Thyroid gland (tissue), 4 donors: ENCODE measurements at regions not wholly inside any gene's neighbourhood (a gene's known extent, or its start where the extent isn't known, plus 50 kb on each side); places are given as distances from the start of the nearest gene placed in this dataset.

Source experiments
- DNase-seq, 2 donors: peaks; one replicate each; pipeline ENCODE4 v3.0.0-alpha.2; 2019
- H3K27ac ChIP-seq, 3 donors: fragments of 200-600 bp; sonication (generic); 1 replicate in 2 of 3; 2 replicates in 1 of 3; pipeline ENCODE4 v1.5.1; 2016 to 2019; ENCODE audit warnings: mild to moderate bottlenecking in 1 of 3, moderate library complexity in 1 of 3
- H3K27me3 ChIP-seq: fragments of 200-600 bp; sonication (generic); one replicate; pipeline ENCODE4 v1.5.1; 2019
- H3K36me3 ChIP-seq, 2 donors: fragments of 200-600 bp; sonication (generic); one replicate each; pipeline ENCODE4 v1.5.1; 2016 to 2019
- H3K4me1 ChIP-seq, 2 donors: fragments of 200-600 bp; sonication (generic); one replicate each; pipeline ENCODE4 v1.5.1; 2017 to 2019
- H3K4me3 ChIP-seq, 3 donors: fragments of 200-600 bp; sonication (generic); replicated peaks in 1 of 3; 1 replicate in 2 of 3; 2 replicates in 1 of 3; pipeline ENCODE4 v1.5.1; 2016; ENCODE audit warnings: mild to moderate bottlenecking in 1 of 3
- H3K9me3 ChIP-seq: fragments of 200-600 bp; sonication (generic); one replicate; pipeline ENCODE4 v1.5.1; 2017
- POLR2A ChIP-seq, 2 donors: fragments of 450-650 bp; IDR thresholded peaks; one replicate each; pipeline ENCODE4 v1.6.1; 2017; ENCODE audit warnings: antibody characterized with exemption in 2 of 2, mild to moderate bottlenecking in 2 of 2, moderate library complexity in 1 of 2
- WGBS, 2 donors: methylation state at CpG; one replicate each; pipeline ENCODE4 v1.1.5; 2017; 5-methylcytosine and 5-hydroxymethylcytosine counted together
- intact Hi-C: fragments of 100-400 bp; cut with DNase I; formaldehyde crosslinking; loops from one replicate; pipeline ENCODE4 v1.15.1; 2023
- TF ChIP-seq, protein P1 (sequence below), 6 experiments: fragments of 200-600 bp in 3 of 6; fragments of 450-650 bp in 3 of 6; sonication (generic) in 3 of 6; IDR thresholded peaks; one replicate each; pipeline ENCODE4 v1.5.1; 2016 to 2019; ENCODE audit warnings: antibody characterized with exemption in 6 of 6, mild to moderate bottlenecking in 2 of 6, inconsistent platforms in 1 of 6, moderate library complexity in 1 of 6

DNA sequence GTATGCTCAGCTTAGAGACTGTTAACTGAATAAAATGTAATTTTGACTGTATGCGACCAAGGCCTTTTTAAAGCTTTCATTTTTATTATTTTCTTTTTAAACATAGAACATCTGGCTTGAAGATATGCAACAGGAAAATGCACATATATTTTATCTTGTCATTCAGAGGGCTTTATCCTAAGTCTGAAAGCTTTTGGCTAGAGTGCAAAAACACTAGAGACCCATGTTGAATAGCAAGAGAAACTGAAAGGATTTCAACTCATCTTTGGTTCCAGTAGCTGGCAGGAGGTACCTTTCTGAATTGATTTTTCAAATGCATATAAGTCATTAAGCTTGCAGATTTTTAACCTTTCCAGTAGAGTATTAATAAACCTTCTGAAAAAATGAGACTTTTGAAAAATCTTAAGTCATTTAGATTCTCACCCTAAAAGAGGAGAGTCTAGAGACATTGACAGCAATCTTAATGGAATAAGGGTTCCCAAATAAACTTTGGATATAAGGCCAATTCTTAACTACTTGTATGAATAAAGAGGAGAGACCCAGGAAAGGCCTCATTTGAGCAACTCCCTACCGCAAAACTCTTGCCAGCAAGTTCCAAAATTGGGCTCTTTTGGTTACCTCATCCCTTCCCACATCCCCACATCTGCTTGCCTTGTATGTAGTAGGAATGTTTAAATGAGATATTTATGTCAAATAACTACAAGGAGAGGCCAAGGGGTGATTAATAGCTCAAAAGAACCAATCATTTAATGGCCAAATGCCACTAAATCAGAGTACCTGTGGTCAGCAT lies 454.4 kb downstream of the HTR7 start:
- Histone ChIP-seq H3K4me1 (no peaks in the 10 kb centered on the region), H3K4me3 (no peak overlapping the region), H3K9me3 (no peaks in the 10 kb centered on the region), H3K27ac (no peak overlapping the region), H3K36me3 (no peaks in the 10 kb centered on the region), H3K27me3 (no peaks in the 10 kb centered on the region)
- TF ChIP-seq, protein P1, sequence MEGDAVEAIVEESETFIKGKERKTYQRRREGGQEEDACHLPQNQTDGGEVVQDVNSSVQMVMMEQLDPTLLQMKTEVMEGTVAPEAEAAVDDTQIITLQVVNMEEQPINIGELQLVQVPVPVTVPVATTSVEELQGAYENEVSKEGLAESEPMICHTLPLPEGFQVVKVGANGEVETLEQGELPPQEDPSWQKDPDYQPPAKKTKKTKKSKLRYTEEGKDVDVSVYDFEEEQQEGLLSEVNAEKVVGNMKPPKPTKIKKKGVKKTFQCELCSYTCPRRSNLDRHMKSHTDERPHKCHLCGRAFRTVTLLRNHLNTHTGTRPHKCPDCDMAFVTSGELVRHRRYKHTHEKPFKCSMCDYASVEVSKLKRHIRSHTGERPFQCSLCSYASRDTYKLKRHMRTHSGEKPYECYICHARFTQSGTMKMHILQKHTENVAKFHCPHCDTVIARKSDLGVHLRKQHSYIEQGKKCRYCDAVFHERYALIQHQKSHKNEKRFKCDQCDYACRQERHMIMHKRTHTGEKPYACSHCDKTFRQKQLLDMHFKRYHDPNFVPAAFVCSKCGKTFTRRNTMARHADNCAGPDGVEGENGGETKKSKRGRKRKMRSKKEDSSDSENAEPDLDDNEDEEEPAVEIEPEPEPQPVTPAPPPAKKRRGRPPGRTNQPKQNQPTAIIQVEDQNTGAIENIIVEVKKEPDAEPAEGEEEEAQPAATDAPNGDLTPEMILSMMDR (IDR thresholded peaks at IDR 0.05): no peak
- TF ChIP-seq POLR2A (IDR thresholded peaks at IDR 0.05): no peak
- intact Hi-C loops: no loop called here
- WGBS, 2 donors: 89 to 93% methylated on average over 2 of the region's 2 CpGs
- no peak for DNase-seq

DNA sequence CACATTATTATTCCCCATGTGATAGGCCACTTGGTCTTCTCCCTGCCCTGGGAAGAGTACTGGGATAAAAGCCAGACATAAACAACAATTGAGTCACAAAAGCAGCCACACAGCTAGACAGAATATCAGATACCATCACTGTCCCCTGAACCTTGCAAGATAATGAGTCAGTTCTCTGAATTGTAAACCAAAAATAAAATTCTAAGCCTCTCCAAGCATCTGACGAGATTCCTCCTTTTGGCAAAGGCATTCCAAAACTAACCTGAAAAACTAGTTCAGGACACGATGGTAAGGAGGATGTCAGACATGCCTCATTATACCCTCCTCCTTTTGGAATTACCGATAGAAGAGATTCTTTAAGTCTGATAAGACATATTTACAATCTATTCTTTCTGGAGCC lies 450.7 kb downstream of the HTR7 start:
- H3K4me3 ChIP-seq: no peak overlapping the region
- no peak for TF ChIP-seq POLR2A (IDR thresholded peaks at IDR 0.05)
- TF ChIP-seq, protein P1 (IDR thresholded peaks at IDR 0.05): no peak
- WGBS, 2 donors: 41 to 61% methylated on average over 3 of the region's 3 CpGs
- intact Hi-C loops: no loop called here
- H3K36me3 ChIP-seq: no peaks in the 10 kb centered on the region
- H3K4me1 ChIP-seq: no peaks in the 10 kb centered on the region
- DNase-seq: no peak
- no peaks in the 10 kb centered on the region for H3K27me3 ChIP-seq
- no peak overlapping the region for H3K27ac ChIP-seq
- H3K9me3 ChIP-seq: no peaks in the 10 kb centered on the region

DNA sequence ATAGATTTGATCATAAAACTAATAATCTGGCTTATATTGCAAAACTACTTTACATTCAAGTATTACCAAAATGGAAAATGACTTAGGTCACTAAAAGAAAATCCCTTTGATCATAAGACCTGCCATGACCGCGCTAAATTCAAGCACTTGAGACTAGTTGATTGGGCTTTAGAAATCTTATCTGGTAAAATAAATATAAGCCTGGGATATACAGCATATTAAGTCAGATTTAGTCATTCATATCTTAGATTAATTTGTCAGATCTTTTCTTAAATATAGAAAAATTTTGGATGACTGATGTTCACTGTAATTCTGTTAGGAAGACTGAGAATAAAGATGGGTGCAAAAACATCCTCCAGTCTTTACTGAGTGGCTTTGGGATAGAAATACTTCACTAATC lies 450.0 kb downstream of the HTR7 start:
- Histone ChIP-seq H3K27me3 (no peaks in the 10 kb centered on the region), H3K4me3 (no peak overlapping the region), H3K27ac (no peak overlapping the region), H3K36me3 (no peaks in the 10 kb centered on the region), H3K9me3 (no peaks in the 10 kb centered on the region), H3K4me1 (no peaks in the 10 kb centered on the region)
- intact Hi-C loops: no loop called here
- TF ChIP-seq POLR2A (IDR thresholded peaks at IDR 0.05): no peak
- TF ChIP-seq, protein P1 (IDR thresholded peaks at IDR 0.05): no peak
- no peak for DNase-seq
- 66 to 90% methylated on average over 2 of the region's 2 CpGs for WGBS, 2 donors

DNA sequence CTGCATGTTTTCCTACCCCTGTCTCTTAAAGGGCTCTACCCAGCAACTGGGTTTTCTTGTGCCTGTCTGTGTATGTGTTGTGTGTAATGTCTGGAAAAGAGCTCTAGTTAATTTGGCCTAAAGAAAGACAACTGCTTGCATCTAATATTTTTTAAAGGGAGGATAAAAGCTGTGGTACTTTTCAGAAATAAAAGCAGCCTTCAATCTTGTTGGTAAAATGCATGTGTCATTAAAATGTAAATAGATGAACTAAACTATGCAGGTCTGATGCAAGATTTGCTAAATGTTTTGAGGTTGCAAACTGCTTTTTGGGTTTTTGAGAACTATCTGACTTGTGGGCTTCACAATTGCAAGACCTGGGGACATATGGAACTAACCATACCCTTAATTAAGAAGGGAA lies 445.3 kb downstream of the HTR7 start:
- H3K27me3 ChIP-seq: no peaks in the 10 kb centered on the region
- TF ChIP-seq POLR2A (IDR thresholded peaks at IDR 0.05): no peak
- TF ChIP-seq, protein P1 (IDR thresholded peaks at IDR 0.05): no peak
- no peak overlapping the region for H3K4me3 ChIP-seq
- DNase-seq: no peak
- no peaks in the 10 kb centered on the region for H3K9me3 ChIP-seq
- H3K36me3 ChIP-seq: no peaks in the 10 kb centered on the region
- no peaks in the 10 kb centered on the region for H3K4me1 ChIP-seq
- intact Hi-C loops: no loop called here
- H3K27ac ChIP-seq: no peak overlapping the region

DNA sequence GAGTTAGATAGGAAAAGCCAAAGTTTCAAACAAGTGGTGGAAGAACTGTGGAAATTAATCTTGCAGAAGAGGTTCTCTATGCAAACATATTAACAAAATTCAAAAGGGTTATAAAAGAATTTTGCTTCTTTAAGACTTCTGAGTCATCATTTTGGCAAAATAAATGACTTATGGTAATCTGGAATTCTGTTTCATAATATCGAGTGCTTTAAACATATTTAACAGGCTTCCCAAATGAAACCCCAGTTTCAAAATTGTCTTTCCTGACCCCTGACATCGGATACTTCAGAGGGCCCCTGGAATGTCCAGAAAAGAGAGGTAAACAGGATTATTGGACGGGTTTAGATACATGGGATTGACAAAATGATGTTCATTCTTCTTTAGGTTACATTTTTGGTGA lies 444.6 kb downstream of the HTR7 start:
- no peaks in the 10 kb centered on the region for H3K36me3 ChIP-seq
- H3K27ac ChIP-seq: no peak overlapping the region
- no peak for DNase-seq
- TF ChIP-seq POLR2A (IDR thresholded peaks at IDR 0.05): no peak
- TF ChIP-seq, protein P1 (IDR thresholded peaks at IDR 0.05): no peak
- no peaks in the 10 kb centered on the region for H3K9me3 ChIP-seq
- H3K4me1 ChIP-seq: no peaks in the 10 kb centered on the region
- no peak overlapping the region for H3K4me3 ChIP-seq
- intact Hi-C loops: no loop called here
- WGBS, 2 donors: 84 to 88% methylated on average over 3 of the region's 3 CpGs
- H3K27me3 ChIP-seq: no peaks in the 10 kb centered on the region
